Testis (tissue), 2 donors: ENCODE measurements at regions not wholly inside any gene's neighbourhood (a gene's known extent, or its start where the extent isn't known, plus 50 kb on each side); places are given as distances from the start of the nearest gene placed in this dataset.

Experiments used
- CTCF ChIP-seq, 3 experiments: fragments of 450-650 bp in 2 of 3; fragments of 200-600 bp in 1 of 3; sonication (generic) in 1 of 3; IDR thresholded peaks; one replicate each; pipeline ENCODE4 v1.5.1; 2016 to 2019; ENCODE audit warnings: antibody characterized with exemption in 3 of 3, mild to moderate bottlenecking in 2 of 3, moderate library complexity in 1 of 3
- POLR2A ChIP-seq: fragments of 450-650 bp; IDR thresholded peaks from one replicate; pipeline ENCODE4 v1.6.1; 2017; ENCODE audit warnings: antibody characterized with exemption, mild to moderate bottlenecking, moderate library complexity

DNA sequence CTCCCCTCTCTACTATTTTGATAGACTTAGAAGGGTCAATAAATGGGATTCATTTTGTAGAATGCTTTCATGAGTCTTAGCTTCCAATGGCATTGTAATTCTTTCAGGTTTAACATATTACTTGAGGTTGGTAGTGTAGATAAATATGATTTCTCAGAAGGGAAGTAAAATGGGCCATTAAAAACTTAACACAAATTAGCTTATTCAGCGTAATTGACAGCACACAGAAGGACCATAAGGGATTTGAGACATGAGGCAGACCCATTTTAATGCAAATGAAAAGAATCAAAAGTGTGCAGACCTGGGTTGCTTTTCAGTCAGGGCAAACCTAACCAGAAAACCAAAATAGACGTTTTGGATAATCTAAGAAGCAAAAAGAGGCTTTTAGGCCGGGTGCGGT lies 156.6 kb upstream of the CNTNAP2 start:
- TF ChIP-seq CTCF (IDR thresholded peaks at IDR 0.05) (no peak), POLR2A (no peak)
